Astrocyte (in vitro differentiated cells and primary cell): ENCODE measurements at regions not wholly inside any gene's neighbourhood (a gene's known extent, or its start where the extent isn't known, plus 50 kb on each side); places are given as distances from the start of the nearest gene placed in this dataset.

Experiments used
- EZH2 ChIP-seq: IDR thresholded peaks from 2 replicates; pipeline ENCODE4 v1.6.1; 2012; ENCODE audit warnings: mild to moderate bottlenecking, low read length, inconsistent platforms; ENCODE audit not compliant: insufficient read depth
- TF ChIP-seq, protein P1 (sequence below): IDR thresholded peaks from 2 replicates; pipeline ENCODE4 v1.5.1; 2011; ENCODE audit warnings: low read depth, mild to moderate bottlenecking, inconsistent platforms, low read length, moderate library complexity; ENCODE audit not compliant: insufficient read depth

DNA sequence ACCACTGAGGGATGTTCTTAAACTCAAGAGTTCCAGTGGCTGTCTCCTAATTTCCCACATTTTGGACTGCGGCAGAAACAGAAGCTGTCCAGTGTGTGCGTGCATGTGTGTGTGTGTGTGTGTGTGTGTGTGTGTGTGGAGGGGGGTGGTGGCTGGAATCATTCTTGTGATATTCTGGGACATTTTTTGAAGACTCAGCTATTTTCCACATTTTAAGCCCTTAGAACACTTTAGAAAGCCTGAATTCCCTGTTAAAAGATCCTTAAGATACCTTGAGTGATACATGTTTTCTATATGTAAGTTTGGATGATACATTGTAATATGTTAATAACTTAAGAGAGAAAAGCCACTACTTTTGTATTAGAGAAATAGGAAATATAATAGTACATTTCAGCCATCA lies 636.4 kb downstream of the PLPP3 start:
- TF ChIP-seq, protein P1, sequence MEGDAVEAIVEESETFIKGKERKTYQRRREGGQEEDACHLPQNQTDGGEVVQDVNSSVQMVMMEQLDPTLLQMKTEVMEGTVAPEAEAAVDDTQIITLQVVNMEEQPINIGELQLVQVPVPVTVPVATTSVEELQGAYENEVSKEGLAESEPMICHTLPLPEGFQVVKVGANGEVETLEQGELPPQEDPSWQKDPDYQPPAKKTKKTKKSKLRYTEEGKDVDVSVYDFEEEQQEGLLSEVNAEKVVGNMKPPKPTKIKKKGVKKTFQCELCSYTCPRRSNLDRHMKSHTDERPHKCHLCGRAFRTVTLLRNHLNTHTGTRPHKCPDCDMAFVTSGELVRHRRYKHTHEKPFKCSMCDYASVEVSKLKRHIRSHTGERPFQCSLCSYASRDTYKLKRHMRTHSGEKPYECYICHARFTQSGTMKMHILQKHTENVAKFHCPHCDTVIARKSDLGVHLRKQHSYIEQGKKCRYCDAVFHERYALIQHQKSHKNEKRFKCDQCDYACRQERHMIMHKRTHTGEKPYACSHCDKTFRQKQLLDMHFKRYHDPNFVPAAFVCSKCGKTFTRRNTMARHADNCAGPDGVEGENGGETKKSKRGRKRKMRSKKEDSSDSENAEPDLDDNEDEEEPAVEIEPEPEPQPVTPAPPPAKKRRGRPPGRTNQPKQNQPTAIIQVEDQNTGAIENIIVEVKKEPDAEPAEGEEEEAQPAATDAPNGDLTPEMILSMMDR, result no peak
- no peak for TF ChIP-seq EZH2
